BLaER1 (cell line): ENCODE measurements at regions not wholly inside any gene's neighbourhood (a gene's known extent, or its start where the extent isn't known, plus 50 kb on each side); places are given as distances from the start of the nearest gene placed in this dataset.
A peak's percentile ranks its signal among the peaks of the same experiment; 100 is the strongest.

Experiments used
- H3K27ac ChIP-seq: shearing (Covaris generic); formaldehyde crosslinking; 2 replicates; pipeline ENCODE4 v1.8.1; 2022
- H3K27me3 ChIP-seq: shearing (Covaris generic); formaldehyde crosslinking; 2 replicates; pipeline ENCODE4 v1.8.1; 2022
- H3K36me3 ChIP-seq: shearing (Covaris generic); formaldehyde crosslinking; 2 replicates; pipeline ENCODE4 v1.8.1; 2022
- H3K4me1 ChIP-seq: shearing (Covaris generic); formaldehyde crosslinking; 2 replicates; pipeline ENCODE4 v1.8.1; 2022
- H3K4me2 ChIP-seq: shearing (Covaris generic); formaldehyde crosslinking; 2 replicates; pipeline ENCODE4 v1.8.1; 2022
- H3K4me3 ChIP-seq: shearing (Covaris generic); formaldehyde crosslinking; 2 replicates; pipeline ENCODE4 v1.8.1; 2022
- H3K9ac ChIP-seq: shearing (Covaris generic); formaldehyde crosslinking; 2 replicates; pipeline ENCODE4 v1.8.1; 2022
- H3K9me3 ChIP-seq: shearing (Covaris generic); formaldehyde crosslinking; 2 replicates; pipeline ENCODE4 v1.8.1; 2022
- H4K20me1 ChIP-seq: shearing (Covaris generic); formaldehyde crosslinking; 2 replicates; pipeline ENCODE4 v1.8.1; 2022
- Cebpa-rat ChIP-seq: shearing (Covaris generic); IDR thresholded peaks from 2 replicates; pipeline ENCODE4 v1.8.1; 2022

GRCh38 chr7:155227788-155228458 lies 69.8 kb upstream of the INSIG1 start:
- no peak overlapping the region for H3K27ac ChIP-seq
- H3K27me3 ChIP-seq = no peaks in the 10 kb centered on the region
- H3K4me2 ChIP-seq = peak overlapping the region; percentile 52
- no peaks in the 10 kb centered on the region for H3K9me3 ChIP-seq
- no peak overlapping the region for H3K4me3 ChIP-seq
- TF ChIP-seq Cebpa-rat = no peak
- no peak overlapping the region for H3K9ac ChIP-seq
- no peaks in the 10 kb centered on the region for H3K36me3 ChIP-seq
- H3K4me1 ChIP-seq = peaks cover 11% of the 10 kb centered on the region
- H4K20me1 ChIP-seq = no peaks in the 10 kb centered on the region

DNA sequence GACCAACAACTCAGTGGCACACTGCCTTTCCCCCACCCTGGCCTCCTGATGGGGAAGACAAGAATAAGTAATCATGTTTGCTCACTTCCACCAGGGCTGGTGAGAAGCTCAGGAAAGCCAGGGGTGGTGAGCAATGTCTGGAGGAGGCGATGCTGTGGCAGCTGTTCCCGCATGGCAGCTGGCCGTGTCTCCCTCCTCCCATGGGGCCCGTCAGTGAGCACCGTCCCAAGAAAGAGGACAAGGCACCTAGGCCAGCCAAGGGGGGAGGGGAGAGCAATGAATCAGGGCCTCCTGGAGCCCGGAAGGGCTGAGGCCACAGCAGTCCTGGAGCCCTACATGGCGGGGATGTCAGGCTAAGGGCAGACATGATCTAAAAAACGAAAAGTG lies 69.2 kb upstream of the INSIG1 start:
- no peaks in the 10 kb centered on the region for H3K27me3 ChIP-seq
- peaks cover 11% of the 10 kb centered on the region for H3K4me1 ChIP-seq
- no peaks in the 10 kb centered on the region for H3K36me3 ChIP-seq
- H3K4me2 ChIP-seq = peak overlapping the region; percentile 52
- no peak overlapping the region for H3K4me3 ChIP-seq
- no peak overlapping the region for H3K9ac ChIP-seq
- H3K9me3 ChIP-seq = no peaks in the 10 kb centered on the region
- no peaks in the 10 kb centered on the region for H4K20me1 ChIP-seq
- TF ChIP-seq Cebpa-rat = no peak
- H3K27ac ChIP-seq = no peak overlapping the region

- no peak overlapping the region for H3K9ac ChIP-seq
- no peak for TF ChIP-seq Cebpa-rat
- no peaks in the 10 kb centered on the region for H4K20me1 ChIP-seq
- H3K4me3 ChIP-seq = no peak overlapping the region
- H3K9me3 ChIP-seq = no peaks in the 10 kb centered on the region
- no peaks in the 10 kb centered on the region for H3K27me3 ChIP-seq
- H3K36me3 ChIP-seq = no peaks in the 10 kb centered on the region
- H3K4me1 ChIP-seq = peaks cover 16% of the 10 kb centered on the region
- no peak overlapping the region for H3K27ac ChIP-seq
- peak overlapping the region; percentile 52 for H3K4me2 ChIP-seq
Observed at GRCh38 chr7:155228894-155229293, 68.8 kb upstream of the INSIG1 start.

DNA sequence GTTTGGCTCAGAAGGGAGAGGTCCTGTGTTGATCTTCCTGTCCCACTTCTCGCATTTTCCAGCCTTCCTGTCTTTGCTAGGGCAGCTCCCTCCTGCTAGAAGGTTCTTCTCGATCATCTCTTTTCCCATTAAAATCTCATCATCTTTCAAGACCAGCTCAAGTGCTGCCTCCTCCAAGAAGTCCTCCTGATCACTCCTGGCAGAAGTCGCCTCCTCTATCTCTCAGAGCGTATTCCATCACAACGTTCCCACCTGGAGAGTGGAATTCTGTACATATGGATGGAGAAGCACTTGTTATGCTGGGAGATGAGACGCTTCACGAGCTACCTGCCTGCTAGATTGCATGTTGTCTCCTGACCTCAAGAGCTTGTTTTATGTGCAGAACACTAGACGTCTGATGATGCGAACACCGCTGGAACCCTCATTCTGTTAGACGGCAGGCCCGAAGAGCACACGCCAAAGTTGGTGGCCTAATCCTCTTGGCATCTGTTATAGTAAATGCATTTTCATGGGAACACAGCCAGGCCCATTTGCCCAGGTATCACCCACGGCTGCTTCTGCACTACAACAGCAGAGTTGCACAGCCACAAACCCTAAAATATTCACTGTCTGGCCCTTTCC lies 68.0 kb upstream of the INSIG1 start:
- H3K9ac ChIP-seq = no peak overlapping the region
- no peak for TF ChIP-seq Cebpa-rat
- no peaks in the 10 kb centered on the region for H4K20me1 ChIP-seq
- H3K4me1 ChIP-seq = peaks cover 23% of the 10 kb centered on the region
- H3K9me3 ChIP-seq = no peaks in the 10 kb centered on the region
- H3K27ac ChIP-seq = no peak overlapping the region
- H3K4me2 ChIP-seq = no peak overlapping the region
- no peaks in the 10 kb centered on the region for H3K36me3 ChIP-seq
- H3K27me3 ChIP-seq = no peaks in the 10 kb centered on the region
- no peak overlapping the region for H3K4me3 ChIP-seq

GRCh38 chr7:155230169-155230593 lies 67.5 kb upstream of the INSIG1 start:
- no peaks in the 10 kb centered on the region for H3K9me3 ChIP-seq
- TF ChIP-seq Cebpa-rat = no peak
- H3K36me3 ChIP-seq = no peaks in the 10 kb centered on the region
- H3K4me1 ChIP-seq = peaks cover 24% of the 10 kb centered on the region
- no peak overlapping the region for H3K9ac ChIP-seq
- H3K27me3 ChIP-seq = no peaks in the 10 kb centered on the region
- H4K20me1 ChIP-seq = no peaks in the 10 kb centered on the region
- no peak overlapping the region for H3K27ac ChIP-seq
- H3K4me2 ChIP-seq = no peak overlapping the region
- no peak overlapping the region for H3K4me3 ChIP-seq

DNA sequence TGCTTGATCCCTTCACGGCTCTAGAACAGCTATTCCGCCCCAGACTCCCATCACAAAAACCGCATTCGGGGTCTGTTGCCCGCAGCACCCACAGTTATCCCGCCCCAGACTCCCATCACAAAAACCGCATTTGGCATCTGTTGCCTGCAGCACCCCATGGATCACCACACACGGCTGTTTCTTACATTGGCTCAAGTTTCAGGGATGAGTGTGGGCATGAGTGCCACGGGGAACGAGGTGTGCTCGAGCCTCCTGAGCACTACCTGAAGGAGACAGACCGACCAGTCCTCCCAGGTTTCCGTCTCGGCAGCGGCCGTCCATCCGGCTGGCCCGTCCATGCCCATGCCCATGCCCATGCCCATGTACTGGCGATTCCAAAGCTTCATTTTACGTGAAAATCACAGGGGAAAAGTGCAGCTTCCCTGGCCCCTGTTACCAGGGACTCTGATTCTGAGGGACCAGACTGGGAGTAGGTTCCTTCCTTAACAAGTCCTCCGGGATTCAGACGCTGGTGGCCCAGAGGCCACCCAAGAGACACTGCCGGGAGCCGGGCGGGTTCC lies 66.4 kb upstream of the INSIG1 start:
- Histone ChIP-seq H3K4me3 (no peak overlapping the region), H3K27me3 (no peaks in the 10 kb centered on the region), H3K27ac (no peak overlapping the region), H3K4me2 (no peak overlapping the region), H3K9me3 (no peaks in the 10 kb centered on the region), H3K36me3 (no peaks in the 10 kb centered on the region), H3K9ac (no peak overlapping the region), H4K20me1 (no peaks in the 10 kb centered on the region), H3K4me1 (peaks cover 26% of the 10 kb centered on the region)
- no peak for TF ChIP-seq Cebpa-rat

GRCh38 chr7:155231941-155232340 lies 65.7 kb upstream of the INSIG1 start:
- Histone ChIP-seq H3K4me2 (no peak overlapping the region), H3K4me3 (no peak overlapping the region), H3K27me3 (no peaks in the 10 kb centered on the region), H4K20me1 (no peaks in the 10 kb centered on the region), H3K27ac (no peak overlapping the region), H3K9ac (no peak overlapping the region), H3K9me3 (no peaks in the 10 kb centered on the region), H3K4me1 (peaks cover 33% of the 10 kb centered on the region), H3K36me3 (no peaks in the 10 kb centered on the region)
- no peak for TF ChIP-seq Cebpa-rat

- no peak for TF ChIP-seq Cebpa-rat
Observed at GRCh38 chr7:155232911-155233310, 64.8 kb upstream of the INSIG1 start.

GRCh38 chr7:155233311-155234157 lies 64.1 kb upstream of the INSIG1 start:
- no peak overlapping the region for H3K4me3 ChIP-seq
- H3K36me3 ChIP-seq = no peaks in the 10 kb centered on the region
- no peak overlapping the region for H3K9ac ChIP-seq
- no peaks in the 10 kb centered on the region for H4K20me1 ChIP-seq
- no peaks in the 10 kb centered on the region for H3K9me3 ChIP-seq
- H3K4me1 ChIP-seq = peaks cover 39% of the 10 kb centered on the region
- no peak overlapping the region for H3K27ac ChIP-seq
- peak overlapping the region; percentile 59 for H3K4me2 ChIP-seq
- no peaks in the 10 kb centered on the region for H3K27me3 ChIP-seq
- no peak for TF ChIP-seq Cebpa-rat

More at GRCh38 chr7:155232911-155233310, 64.8 kb upstream of the INSIG1 start:
- no peak overlapping the region for H3K27ac ChIP-seq
- no peak overlapping the region for H3K4me3 ChIP-seq
- H3K27me3 ChIP-seq = no peaks in the 10 kb centered on the region
- H3K4me2 ChIP-seq = no peak overlapping the region
- no peaks in the 10 kb centered on the region for H4K20me1 ChIP-seq
- H3K9me3 ChIP-seq = no peaks in the 10 kb centered on the region
- peaks cover 42% of the 10 kb centered on the region for H3K4me1 ChIP-seq
- H3K36me3 ChIP-seq = no peaks in the 10 kb centered on the region
- H3K9ac ChIP-seq = no peak overlapping the region

DNA sequence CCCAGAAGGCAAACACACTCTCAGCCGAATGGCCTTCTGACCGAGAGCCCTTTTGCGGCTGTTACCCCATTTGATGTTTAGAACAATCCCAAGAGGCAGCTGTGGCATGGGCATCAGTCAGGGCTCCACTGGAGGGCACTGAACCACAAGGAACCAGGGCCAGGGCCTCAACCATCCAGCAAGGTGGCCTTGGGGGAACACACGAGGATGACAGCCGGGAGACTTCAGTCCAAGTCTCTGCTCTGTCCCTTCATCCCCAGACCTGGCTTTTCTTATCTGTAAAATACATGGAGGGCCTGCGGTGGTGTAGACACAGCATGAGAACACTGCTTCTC lies 63.6 kb upstream of the INSIG1 start:
- no peaks in the 10 kb centered on the region for H3K27me3 ChIP-seq
- 0 out of 2 replicates have a peak, but pooled peaks cover 5% of the 10 kb centered on the region for H3K9me3 ChIP-seq
- no peaks in the 10 kb centered on the region for H3K36me3 ChIP-seq
- no peak overlapping the region for H3K9ac ChIP-seq
- H3K4me1 ChIP-seq = peaks cover 34% of the 10 kb centered on the region
- no peak for TF ChIP-seq Cebpa-rat
- no peaks in the 10 kb centered on the region for H4K20me1 ChIP-seq
- H3K4me2 ChIP-seq = peak overlapping the region; percentile 59
- no peak overlapping the region for H3K4me3 ChIP-seq
- H3K27ac ChIP-seq = no peak overlapping the region
